ENCODE measurements at regions not wholly inside any gene's neighbourhood (a gene's known extent, or its start where the extent isn't known, plus 50 kb on each side); places are given as distances from the start of the nearest gene placed in this dataset.
"Not testable (repeated sequence)": the region's sequence is repeated elsewhere in the genome, so short reads cannot be mapped to it uniquely, and the experiment has no call there.

DNA sequence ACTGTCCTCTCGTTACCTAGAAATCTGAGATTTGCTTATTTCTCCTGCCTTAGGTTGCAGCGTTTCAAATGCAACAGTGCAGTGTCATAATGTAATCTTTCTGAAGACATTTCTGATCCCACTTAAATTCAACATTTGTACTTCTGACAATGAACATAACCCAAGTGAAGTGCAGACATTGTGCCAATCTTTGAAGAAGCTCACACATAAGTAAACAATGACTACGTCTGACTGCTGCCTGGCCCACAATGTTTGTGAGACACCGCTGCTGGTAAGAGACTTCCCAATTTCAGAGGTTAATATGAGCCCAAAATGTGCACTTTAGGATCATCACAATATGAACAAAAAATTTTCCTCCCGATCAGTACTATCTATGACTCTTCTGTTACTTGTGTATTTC is 84.6 kb upstream of the BCL2L14 start:
- no peak overlapping the region for H3K4me3 ChIP-seq
- 73% methylated on average over 5 of the region's 5 CpGs for WGBS (ENCODE audit: low lambda C conversion rate, missing lambda C conversion rate)
- H3K27ac ChIP-seq, result no peak overlapping the region
- H3K4me1 ChIP-seq (ENCODE audit: insufficient read depth), result no peaks in the 10 kb centered on the region
- no peaks in the 10 kb centered on the region for H3K79me2 ChIP-seq
- no peaks in the 10 kb centered on the region for H3K27me3 ChIP-seq
- H3K36me3 ChIP-seq (replicated peaks; ENCODE audit: insufficient read depth, low read depth), result no peaks in the 10 kb centered on the region
- DNase-seq (ENCODE audit: low spot score), result no peak
- no peak for TF ChIP-seq EZH2 (IDR thresholded peaks at IDR 0.05; ENCODE audit: borderline replicate concordance)
- TF ChIP-seq EZH2phosphoT487 (IDR thresholded peaks at IDR 0.05; ENCODE audit: low read depth, severe bottlenecking, unreplicated experiment), result no peak
- TF ChIP-seq, protein P1, sequence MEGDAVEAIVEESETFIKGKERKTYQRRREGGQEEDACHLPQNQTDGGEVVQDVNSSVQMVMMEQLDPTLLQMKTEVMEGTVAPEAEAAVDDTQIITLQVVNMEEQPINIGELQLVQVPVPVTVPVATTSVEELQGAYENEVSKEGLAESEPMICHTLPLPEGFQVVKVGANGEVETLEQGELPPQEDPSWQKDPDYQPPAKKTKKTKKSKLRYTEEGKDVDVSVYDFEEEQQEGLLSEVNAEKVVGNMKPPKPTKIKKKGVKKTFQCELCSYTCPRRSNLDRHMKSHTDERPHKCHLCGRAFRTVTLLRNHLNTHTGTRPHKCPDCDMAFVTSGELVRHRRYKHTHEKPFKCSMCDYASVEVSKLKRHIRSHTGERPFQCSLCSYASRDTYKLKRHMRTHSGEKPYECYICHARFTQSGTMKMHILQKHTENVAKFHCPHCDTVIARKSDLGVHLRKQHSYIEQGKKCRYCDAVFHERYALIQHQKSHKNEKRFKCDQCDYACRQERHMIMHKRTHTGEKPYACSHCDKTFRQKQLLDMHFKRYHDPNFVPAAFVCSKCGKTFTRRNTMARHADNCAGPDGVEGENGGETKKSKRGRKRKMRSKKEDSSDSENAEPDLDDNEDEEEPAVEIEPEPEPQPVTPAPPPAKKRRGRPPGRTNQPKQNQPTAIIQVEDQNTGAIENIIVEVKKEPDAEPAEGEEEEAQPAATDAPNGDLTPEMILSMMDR (IDR thresholded peaks at IDR 0.05; ENCODE audit: poor library complexity), result no peak
- no peak overlapping the region for H3K4me2 ChIP-seq
- no peak overlapping the region for H2AFZ ChIP-seq
- H3K9me2 ChIP-seq (replicated peaks; ENCODE audit: insufficient read depth), result no peaks in the 10 kb centered on the region
- H4K20me1 ChIP-seq (ENCODE audit: insufficient read depth, poor library complexity, severe bottlenecking), result no peaks in the 10 kb centered on the region
- no peaks in the 10 kb centered on the region for H3K9me3 ChIP-seq (ENCODE audit: low read depth)

DNA sequence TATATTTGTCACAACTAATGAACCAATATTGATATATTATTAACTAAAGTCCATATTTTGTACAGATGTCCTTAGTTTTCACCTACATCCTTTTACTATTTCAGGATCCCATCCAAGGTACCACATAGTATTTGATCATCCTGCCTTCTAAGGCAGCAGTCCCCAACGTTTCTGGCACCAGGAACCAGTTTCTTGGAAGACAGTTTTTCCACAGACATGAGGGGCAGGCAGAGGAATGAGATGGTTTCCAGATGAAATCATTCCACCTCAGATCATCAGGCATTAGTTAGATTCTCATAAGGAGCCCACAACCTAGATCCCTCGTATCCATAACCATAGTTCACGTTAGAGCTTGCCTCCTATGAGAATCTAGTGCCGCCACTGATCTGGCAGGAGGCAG is 82.8 kb upstream of the BCL2L14 start:
- no peaks in the 10 kb centered on the region for H3K79me2 ChIP-seq
- H3K9me3 ChIP-seq (ENCODE audit: low read depth), result no peaks in the 10 kb centered on the region
- no peak overlapping the region for H3K4me3 ChIP-seq
- H3K27ac ChIP-seq, result no peak overlapping the region
- no peaks in the 10 kb centered on the region for H3K36me3 ChIP-seq (replicated peaks; ENCODE audit: insufficient read depth, low read depth)
- H3K9me2 ChIP-seq (replicated peaks; ENCODE audit: insufficient read depth), result no peaks in the 10 kb centered on the region
- no peak for TF ChIP-seq EZH2phosphoT487 (IDR thresholded peaks at IDR 0.05; ENCODE audit: low read depth, severe bottlenecking, unreplicated experiment)
- no peak for TF ChIP-seq EZH2 (IDR thresholded peaks at IDR 0.05; ENCODE audit: borderline replicate concordance)
- TF ChIP-seq, protein P1 (IDR thresholded peaks at IDR 0.05; ENCODE audit: poor library complexity), result no peak
- no peaks in the 10 kb centered on the region for H4K20me1 ChIP-seq (ENCODE audit: insufficient read depth, poor library complexity, severe bottlenecking)
- no peaks in the 10 kb centered on the region for H3K4me1 ChIP-seq (ENCODE audit: insufficient read depth)
- H3K4me2 ChIP-seq, result no peak overlapping the region
- H2AFZ ChIP-seq, result no peak overlapping the region
- DNase-seq (ENCODE audit: low spot score), result no peak
- H3K27me3 ChIP-seq, result no peaks in the 10 kb centered on the region
- whole genome bisulfite sequencing (ENCODE audit: low lambda C conversion rate, missing lambda C conversion rate), result 80% methylated on average over 4 of the region's 4 CpGs

DNA sequence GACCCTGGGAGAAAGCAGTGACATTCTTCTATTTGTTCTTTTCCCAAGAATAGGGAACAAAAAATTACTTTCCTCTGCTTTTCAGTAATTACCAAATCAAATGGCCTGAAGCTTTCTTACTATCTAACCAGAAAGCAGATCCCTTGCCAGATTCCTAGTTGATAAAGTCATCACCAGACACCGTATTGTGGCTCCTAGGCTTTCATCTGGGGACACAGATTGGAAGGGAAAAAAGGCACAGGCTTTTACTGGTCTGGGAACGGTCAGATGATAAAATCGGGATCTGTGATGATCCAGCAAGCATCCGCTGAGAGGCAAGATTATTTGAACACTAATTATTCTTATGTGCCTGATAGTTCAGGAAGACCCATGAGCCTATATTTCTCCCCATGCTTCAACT is 79.1 kb upstream of the BCL2L14 start:
- Histone ChIP-seq H3K4me1 (ENCODE audit: insufficient read depth) (no peaks in the 10 kb centered on the region), H3K4me3 (no peak overlapping the region), H3K4me2 (no peak overlapping the region), H3K9me3 (ENCODE audit: low read depth) (no peaks in the 10 kb centered on the region), H3K27me3 (no peaks in the 10 kb centered on the region), H3K79me2 (no peaks in the 10 kb centered on the region), H3K36me3 (replicated peaks; ENCODE audit: insufficient read depth, low read depth) (no peaks in the 10 kb centered on the region), H3K27ac (no peak overlapping the region), H2AFZ (no peak overlapping the region), H3K9me2 (replicated peaks; ENCODE audit: insufficient read depth) (no peaks in the 10 kb centered on the region), H4K20me1 (ENCODE audit: insufficient read depth, poor library complexity, severe bottlenecking) (no peaks in the 10 kb centered on the region)
- TF ChIP-seq, protein P1 (IDR thresholded peaks at IDR 0.05; ENCODE audit: poor library complexity), result no peak
- TF ChIP-seq EZH2phosphoT487 (IDR thresholded peaks at IDR 0.05; ENCODE audit: low read depth, severe bottlenecking, unreplicated experiment), result no peak
- no peak for TF ChIP-seq EZH2 (IDR thresholded peaks at IDR 0.05; ENCODE audit: borderline replicate concordance)
- 29% methylated on average over 4 of the region's 4 CpGs for WGBS (ENCODE audit: low lambda C conversion rate, missing lambda C conversion rate)
- DNase-seq (ENCODE audit: low spot score), result no peak

DNA sequence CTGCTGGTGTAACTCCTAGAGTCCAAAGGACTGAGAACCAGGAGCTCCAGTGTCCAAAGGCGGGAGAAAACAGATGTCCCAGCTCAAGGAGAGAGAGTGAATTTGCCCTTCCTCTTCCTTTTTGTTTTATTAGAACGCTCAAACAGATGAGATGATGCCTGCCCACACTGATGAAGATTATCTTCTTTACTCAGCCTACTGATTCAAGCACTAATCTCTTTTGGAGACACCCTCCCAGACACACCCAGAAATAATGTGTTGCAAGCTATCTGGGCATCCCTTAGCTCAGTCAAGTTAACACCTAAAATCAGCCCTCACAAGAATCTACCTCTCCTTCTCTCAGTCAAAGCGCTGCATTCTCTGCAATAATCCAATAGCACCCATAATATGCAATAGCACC is 78.2 kb upstream of the BCL2L14 start:
- no peak for DNase-seq (ENCODE audit: low spot score)
- Histone ChIP-seq H3K79me2 (no peaks in the 10 kb centered on the region), H4K20me1 (ENCODE audit: insufficient read depth, poor library complexity, severe bottlenecking) (no peaks in the 10 kb centered on the region), H3K4me2 (no peak overlapping the region), H3K4me3 (no peak overlapping the region), H3K27ac (no peak overlapping the region), H3K4me1 (ENCODE audit: insufficient read depth) (no peaks in the 10 kb centered on the region), H2AFZ (no peak overlapping the region), H3K27me3 (no peaks in the 10 kb centered on the region), H3K36me3 (replicated peaks; ENCODE audit: insufficient read depth, low read depth) (no peaks in the 10 kb centered on the region), H3K9me3 (ENCODE audit: low read depth) (no peaks in the 10 kb centered on the region), H3K9me2 (replicated peaks; ENCODE audit: insufficient read depth) (no peaks in the 10 kb centered on the region)
- WGBS (ENCODE audit: low lambda C conversion rate, missing lambda C conversion rate), result 91% methylated on average over 3 of the region's 3 CpGs
- TF ChIP-seq EZH2phosphoT487 (IDR thresholded peaks at IDR 0.05; ENCODE audit: low read depth, severe bottlenecking, unreplicated experiment) (no peak), EZH2 (IDR thresholded peaks at IDR 0.05; ENCODE audit: borderline replicate concordance) (no peak)
- TF ChIP-seq, protein P1 (IDR thresholded peaks at IDR 0.05; ENCODE audit: poor library complexity), result no peak

DNA sequence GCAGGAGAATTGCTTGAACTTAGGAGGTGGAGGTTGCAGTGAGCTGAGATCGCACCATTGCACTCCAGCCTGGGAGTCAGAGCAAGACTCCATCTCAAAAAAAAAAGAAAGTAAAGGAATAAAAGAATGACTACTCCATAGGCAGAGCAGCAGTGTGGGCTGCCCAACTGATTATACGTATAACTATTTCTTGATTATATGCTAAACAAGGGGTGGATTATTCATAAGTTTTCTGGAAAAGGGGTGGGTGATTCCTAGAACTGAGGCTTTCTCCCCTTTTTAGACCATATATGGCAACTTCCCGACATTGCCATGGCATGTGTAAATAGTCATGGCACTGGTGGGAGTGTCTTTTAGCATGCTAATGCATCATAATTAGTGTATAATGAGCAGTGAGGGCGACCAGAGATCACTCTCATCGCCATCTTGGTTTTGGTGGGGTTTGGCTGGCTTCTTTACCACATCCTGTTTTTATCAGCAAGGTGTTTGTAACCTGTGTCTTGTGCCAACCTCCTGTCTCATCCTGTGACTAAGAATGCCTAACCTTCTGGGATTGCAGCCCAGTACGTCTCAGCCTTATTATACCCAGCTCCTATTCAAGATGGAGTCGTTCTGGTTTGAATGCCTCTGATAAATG is 72.3 kb upstream of the BCL2L14 start:
- not testable (repeated sequence) for H3K27ac ChIP-seq; H3K4me3 ChIP-seq; DNase-seq (ENCODE audit: low spot score); H3K4me1 ChIP-seq (ENCODE audit: insufficient read depth); H3K9me2 ChIP-seq (replicated peaks; ENCODE audit: insufficient read depth); H3K27me3 ChIP-seq; H2AFZ ChIP-seq; H4K20me1 ChIP-seq (ENCODE audit: insufficient read depth, poor library complexity, severe bottlenecking); H3K79me2 ChIP-seq; H3K9me3 ChIP-seq (ENCODE audit: low read depth); H3K36me3 ChIP-seq (replicated peaks; ENCODE audit: insufficient read depth, low read depth); H3K4me2 ChIP-seq
- 92% methylated on average over 7 of the region's 7 CpGs for WGBS (ENCODE audit: low lambda C conversion rate, missing lambda C conversion rate)
